ENCODE measurements at regions not wholly inside any gene's neighbourhood (a gene's known extent, or its start where the extent isn't known, plus 50 kb on each side); places are given as distances from the start of the nearest gene placed in this dataset.

GRCh38 chr18:59823596-59824195 is 76.1 kb upstream of the PMAIP1 start:
- H3K27me3 ChIP-seq (ENCODE audit: control insufficient read depth, insufficient read depth, low read length, poor library complexity, severe bottlenecking): no peaks in the 10 kb centered on the region
- H3K36me3 ChIP-seq (ENCODE audit: control insufficient read depth, insufficient read depth, low read length): no peaks in the 10 kb centered on the region
- H3K4me1 Mint-ChIP-seq: peaks cover 11% of the 10 kb centered on the region
- H3K27me3 Mint-ChIP-seq (ENCODE audit: insufficient read depth): peaks cover 22% of the 10 kb centered on the region
- H3K27ac ChIP-seq (ENCODE audit: low read depth, low read length): no peak overlapping the region
- TF ChIP-seq CTCF (conservative IDR thresholded peaks at IDR 0.05): peak; percentile 96
- no peak overlapping the region for H3K4me3 Mint-ChIP-seq
- no peaks in the 10 kb centered on the region for H3K36me3 Mint-ChIP-seq (ENCODE audit: low read depth)
- H3K9me3 Mint-ChIP-seq: no peaks in the 10 kb centered on the region
- peak; percentile 96 for DNase-seq
- H3K27ac Mint-ChIP-seq: no peak overlapping the region
- no peak overlapping the region for H3K4me3 ChIP-seq (ENCODE audit: low read length)
- H3K9ac ChIP-seq (ENCODE audit: extremely low read depth, low read length, poor library complexity, severe bottlenecking): no peak overlapping the region
- H3K9me3 ChIP-seq (ENCODE audit: control insufficient read depth, low read length): no peaks in the 10 kb centered on the region
- H3K4me1 ChIP-seq (ENCODE audit: control insufficient read depth, insufficient read depth, low read length): no peaks in the 10 kb centered on the region
- WGBS, 2 experiments (ENCODE audit: insufficient coverage in 1 of 2, insufficient read length in 1 of 2): 48 to 54% methylated on average over 12 of the region's 12 CpGs

GRCh38 chr18:59822612-59823550 is 76.9 kb upstream of the PMAIP1 start:
- no peak for DNase-seq
- Histone ChIP-seq H3K9ac (ENCODE audit: extremely low read depth, low read length, poor library complexity, severe bottlenecking) (no peak overlapping the region), H3K36me3 (ENCODE audit: control insufficient read depth, insufficient read depth, low read length) (no peaks in the 10 kb centered on the region), H3K4me1 (ENCODE audit: control insufficient read depth, insufficient read depth, low read length) (no peaks in the 10 kb centered on the region), H3K27ac (ENCODE audit: low read depth, low read length) (no peak overlapping the region), H3K9me3 (ENCODE audit: control insufficient read depth, low read length) (no peaks in the 10 kb centered on the region), H3K4me3 (ENCODE audit: low read length) (no peak overlapping the region), H3K27me3 (ENCODE audit: control insufficient read depth, insufficient read depth, low read length, poor library complexity, severe bottlenecking) (no peaks in the 10 kb centered on the region)
- H3K4me3 Mint-ChIP-seq: no peak overlapping the region
- TF ChIP-seq CTCF (conservative IDR thresholded peaks at IDR 0.05): no peak
- no peak overlapping the region for H3K27ac Mint-ChIP-seq
- H3K9me3 Mint-ChIP-seq: no peaks in the 10 kb centered on the region
- 89 to 92% methylated on average over 2 to 7 of the region's 7 CpGs for WGBS, 2 experiments (ENCODE audit: insufficient coverage in 1 of 2, insufficient read length in 1 of 2)
- H3K27me3 Mint-ChIP-seq (ENCODE audit: insufficient read depth): peaks cover 24% of the 10 kb centered on the region
- peaks cover 11% of the 10 kb centered on the region for H3K4me1 Mint-ChIP-seq
- no peaks in the 10 kb centered on the region for H3K36me3 Mint-ChIP-seq (ENCODE audit: low read depth)

- Mint-ChIP-seq H3K27me3 (ENCODE audit: insufficient read depth) (peaks cover 24% of the 10 kb centered on the region), H3K9me3 (no peaks in the 10 kb centered on the region), H3K4me1 (peaks cover 11% of the 10 kb centered on the region), H3K36me3 (ENCODE audit: low read depth) (no peaks in the 10 kb centered on the region), H3K27ac (no peak overlapping the region), H3K4me3 (no peak overlapping the region)
- no peak overlapping the region for H3K9ac ChIP-seq (ENCODE audit: extremely low read depth, low read length, poor library complexity, severe bottlenecking)
- no peaks in the 10 kb centered on the region for H3K9me3 ChIP-seq (ENCODE audit: control insufficient read depth, low read length)
- 72 to 88% methylated on average over 2 of the region's 2 CpGs for WGBS, 2 experiments (ENCODE audit: insufficient coverage in 1 of 2, insufficient read length in 1 of 2)
- H3K27me3 ChIP-seq (ENCODE audit: control insufficient read depth, insufficient read depth, low read length, poor library complexity, severe bottlenecking): no peaks in the 10 kb centered on the region
- no peak overlapping the region for H3K27ac ChIP-seq (ENCODE audit: low read depth, low read length)
- no peak for DNase-seq
- no peak overlapping the region for H3K4me3 ChIP-seq (ENCODE audit: low read length)
- H3K36me3 ChIP-seq (ENCODE audit: control insufficient read depth, insufficient read depth, low read length): no peaks in the 10 kb centered on the region
- no peaks in the 10 kb centered on the region for H3K4me1 ChIP-seq (ENCODE audit: control insufficient read depth, insufficient read depth, low read length)
- no peak for TF ChIP-seq CTCF (conservative IDR thresholded peaks at IDR 0.05)
Measured at GRCh38 chr18:59821983-59822382, 77.8 kb upstream of the PMAIP1 start.
